Islet precursor cell (in vitro differentiated cells): ENCODE measurements at regions not wholly inside any gene's neighbourhood (a gene's known extent, or its start where the extent isn't known, plus 50 kb on each side); places are given as distances from the start of the nearest gene placed in this dataset.
"Not testable (repeated sequence)": the region's sequence is repeated elsewhere in the genome, so short reads cannot be mapped to it uniquely, and the experiment has no call there.

ENCODE experiments used
- DNase-seq: peaks from one replicate; pipeline ENCODE4 v3.0.0-alpha.2; 2018

DNA sequence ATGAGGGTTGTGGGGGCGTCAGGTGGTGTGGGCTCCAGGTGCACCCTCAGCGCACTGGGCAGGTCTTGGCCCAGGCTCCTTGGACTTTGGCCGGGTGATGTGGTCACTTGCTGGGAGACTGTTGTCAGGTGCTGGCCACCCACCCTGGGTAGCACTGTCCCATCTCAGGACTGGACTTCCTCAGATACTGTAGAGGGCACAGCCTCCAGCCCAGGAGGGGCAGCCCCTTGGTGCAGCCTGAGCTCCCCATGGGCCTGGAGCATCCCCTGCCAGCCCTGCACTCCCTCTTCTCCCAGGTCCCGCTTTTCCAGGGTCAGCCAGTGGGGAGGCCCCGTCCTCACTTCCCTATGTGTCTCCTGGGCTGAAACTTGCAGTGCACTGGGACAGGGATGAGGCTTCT lies 592.3 kb downstream of the CWH43 start:
- DNase-seq: not testable (repeated sequence)

DNA sequence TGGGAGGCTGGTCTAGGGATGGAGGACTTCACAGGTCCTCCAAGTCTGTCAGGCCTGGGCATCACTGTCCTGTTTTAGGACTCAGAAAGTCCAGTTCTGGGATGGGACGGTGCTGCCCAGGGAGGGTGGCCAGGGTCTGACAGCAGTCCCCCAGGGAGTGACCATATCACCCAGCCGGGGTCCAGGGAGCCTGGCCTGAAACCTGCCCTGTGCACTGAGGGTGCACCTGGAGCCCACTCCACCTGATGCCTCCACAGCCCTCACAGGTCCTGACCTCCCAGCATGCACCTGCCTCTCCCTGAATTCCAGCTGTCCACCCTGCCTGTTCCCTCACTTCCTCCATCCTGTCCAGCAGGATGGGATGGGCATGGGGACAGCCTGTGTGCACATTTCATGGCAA lies 592.8 kb downstream of the CWH43 start:
- DNase-seq: not testable (repeated sequence)

DNA sequence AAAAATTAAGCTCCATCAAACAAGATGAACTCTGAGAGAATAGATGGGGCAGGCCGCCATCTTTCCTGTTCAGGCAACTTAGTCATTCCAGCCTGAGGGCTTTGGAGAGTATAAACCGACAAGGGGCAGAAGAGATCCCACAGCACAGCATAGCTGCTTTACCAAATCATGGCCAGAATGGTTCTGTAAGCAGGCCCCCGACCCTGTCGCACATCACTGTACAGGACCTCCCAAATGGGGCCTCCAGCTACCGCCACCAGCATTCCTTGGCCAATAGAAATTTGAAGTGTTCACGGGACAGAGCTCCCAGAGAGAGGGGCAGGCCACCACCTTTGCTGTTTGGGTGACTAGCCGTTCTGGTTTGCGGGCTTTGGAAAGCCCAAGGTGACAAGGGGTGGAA lies 594.1 kb downstream of the CWH43 start:
- DNase-seq: not testable (repeated sequence)

DNA sequence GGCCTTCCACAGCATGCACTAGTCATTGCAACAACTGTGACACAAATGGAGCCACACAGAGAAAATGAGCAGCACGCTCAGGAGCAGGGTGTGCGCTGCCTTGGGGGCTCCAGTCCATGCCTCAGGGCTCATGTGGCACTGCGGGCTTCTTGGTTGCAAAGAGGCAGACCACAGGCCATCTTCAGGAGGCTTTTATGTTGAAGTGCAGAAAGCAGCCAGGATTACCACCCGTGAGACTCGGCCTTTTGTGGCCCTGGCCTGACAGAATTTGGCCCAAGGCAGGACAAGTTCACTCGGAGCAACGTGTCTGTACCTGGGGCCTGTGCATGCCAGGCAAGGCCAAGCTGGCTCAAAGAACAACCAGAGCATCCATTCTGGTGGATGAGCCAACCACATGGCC lies 602.3 kb downstream of the CWH43 start:
- DNase-seq: not testable (repeated sequence)

DNA sequence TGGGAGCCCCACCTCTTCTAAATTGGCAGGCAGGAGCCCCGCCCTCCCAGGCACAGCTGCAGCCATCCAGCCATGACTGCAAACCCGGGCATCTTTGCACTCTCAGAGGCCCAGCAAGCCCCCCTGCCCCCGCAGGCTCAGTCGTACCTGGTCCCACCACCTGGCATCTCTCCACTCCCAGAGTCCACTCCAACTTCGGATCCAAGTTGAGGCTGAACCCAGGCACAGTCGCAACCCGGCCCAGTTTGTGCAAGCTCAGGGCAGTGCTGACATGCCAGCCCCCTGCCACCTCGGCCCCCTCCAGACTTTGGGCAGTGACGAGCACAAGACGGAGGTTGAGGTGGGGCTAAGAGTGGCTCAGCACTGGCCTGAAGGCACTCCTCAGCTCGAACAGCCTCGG lies 632.4 kb downstream of the CWH43 start:
- DNase-seq: not testable (repeated sequence)

DNA sequence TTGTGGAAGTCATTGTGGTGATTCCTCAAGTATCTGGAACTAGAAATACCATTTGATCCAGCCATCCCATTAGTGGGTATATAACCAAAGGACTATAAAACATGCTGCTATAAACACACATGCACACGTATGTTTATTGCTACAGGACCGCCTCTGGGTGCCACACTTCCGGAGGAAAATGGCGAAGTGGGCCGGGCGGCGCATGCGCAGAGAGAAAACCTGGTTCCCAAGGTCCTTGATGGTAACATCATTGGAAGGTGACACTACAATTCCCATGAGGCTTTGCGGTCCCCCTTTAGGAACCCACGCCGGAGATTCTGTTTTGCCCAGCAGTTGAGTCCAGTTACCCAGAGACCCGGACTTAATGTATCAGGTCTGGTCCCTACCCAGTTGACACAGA lies 640.4 kb downstream of the CWH43 start:
- not testable (repeated sequence) for DNase-seq
